Activated T-cell treated with anti-CD3 and anti-CD28 coated beads for 24 hours (primary cell): ENCODE measurements at regions not wholly inside any gene's neighbourhood (a gene's known extent, or its start where the extent isn't known, plus 50 kb on each side); places are given as distances from the start of the nearest gene placed in this dataset.

Experiments
- DNase-seq: peaks from one replicate; pipeline ENCODE4 v3.0.0-alpha.2; 2020; ENCODE audit warnings: low read depth

DNA sequence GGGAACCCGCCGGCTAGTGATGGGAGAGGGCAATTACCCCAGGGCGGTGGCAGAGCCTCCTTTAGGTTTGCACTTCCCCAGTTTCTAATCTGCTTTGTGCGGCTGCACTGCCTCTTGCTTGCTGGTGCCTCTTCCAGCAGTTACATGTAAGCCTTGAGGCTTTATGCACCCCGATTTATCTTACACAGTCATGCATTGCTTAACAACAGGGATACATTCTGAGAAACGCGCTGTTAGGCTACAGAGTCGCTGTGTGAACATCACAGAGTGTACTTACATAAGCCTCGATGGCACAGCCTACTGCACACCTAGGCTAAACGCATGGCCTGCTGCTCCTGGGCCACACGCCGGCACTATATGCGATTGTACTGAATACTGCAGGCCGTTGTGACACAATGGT lies 155.6 kb upstream of the MKI67 start:
- DNase-seq, result no peak

- DNase-seq, result no peak
Observed at GRCh38 chr10:128286141-128286761, 160.0 kb upstream of the MKI67 start.

- no peak for DNase-seq
Observed at GRCh38 chr10:128286762-128287500, 160.7 kb upstream of the MKI67 start.

DNA sequence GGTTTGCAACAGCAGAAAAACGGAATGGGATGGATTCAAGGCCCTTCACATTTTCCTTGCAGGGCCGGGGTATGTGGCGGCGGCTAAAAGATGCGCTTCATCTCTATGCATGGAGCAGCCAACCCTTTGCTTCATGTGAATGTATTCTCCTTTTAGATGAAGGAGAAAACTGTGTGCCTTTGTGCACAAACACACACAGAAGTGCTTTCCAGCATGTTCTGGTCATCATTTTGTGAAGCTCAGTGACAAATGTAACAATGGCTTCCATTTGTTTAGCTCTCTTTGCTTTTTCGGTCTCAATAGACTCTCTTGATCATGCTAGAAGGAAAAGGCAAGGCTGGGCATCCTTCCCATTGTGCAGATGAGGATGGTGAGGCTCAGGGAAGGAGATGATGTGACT lies 161.7 kb upstream of the MKI67 start:
- DNase-seq, result no peak

DNA sequence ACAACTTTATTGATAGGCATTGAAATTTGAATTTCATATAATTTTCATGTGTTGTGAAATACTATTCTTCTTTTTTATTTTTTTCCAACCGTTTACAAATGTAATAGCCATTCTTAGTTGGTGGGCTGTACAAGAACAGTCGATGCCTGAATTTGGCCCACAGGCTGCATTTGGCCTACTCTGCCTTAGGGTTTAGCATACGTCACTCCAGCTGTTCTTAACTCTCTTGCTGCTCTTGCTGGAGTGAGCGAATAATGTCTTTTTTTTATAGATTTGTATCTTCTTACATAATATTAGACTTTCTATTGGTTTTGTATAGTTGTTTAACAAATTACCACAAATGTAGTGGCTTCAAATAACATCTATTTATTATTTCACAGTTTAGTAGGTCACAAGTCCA lies 163.4 kb upstream of the MKI67 start:
- no peak for DNase-seq

GRCh38 chr10:128295003-128295402 lies 168.8 kb upstream of the MKI67 start:
- no peak for DNase-seq

- no peak for DNase-seq
Observed at GRCh38 chr10:128296253-128297007, 170.2 kb upstream of the MKI67 start.

- DNase-seq, result no peak
Observed at GRCh38 chr10:128297709-128298378, 171.6 kb upstream of the MKI67 start.

DNA sequence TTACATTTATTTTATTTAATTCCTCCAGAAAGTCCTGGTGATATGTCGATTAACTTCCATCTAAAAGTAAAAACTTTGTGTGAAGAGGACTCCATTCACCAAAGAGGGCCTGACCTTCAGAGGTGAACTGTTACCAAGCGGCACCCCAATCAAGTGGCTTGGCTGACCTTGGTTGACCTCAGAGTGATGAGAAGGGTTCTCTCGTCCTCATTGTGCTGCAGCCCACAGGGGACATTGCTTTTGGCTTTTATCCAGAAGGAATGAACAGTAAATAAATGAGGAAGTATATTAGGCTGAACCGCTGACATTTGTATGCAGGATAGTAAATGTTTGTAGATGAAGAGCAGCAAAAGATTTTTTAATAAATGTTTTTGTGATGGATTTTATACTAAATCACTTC lies 172.4 kb upstream of the MKI67 start:
- no peak for DNase-seq

GRCh38 chr10:128300290-128300824 lies 174.1 kb upstream of the MKI67 start:
- DNase-seq, result no peak

GRCh38 chr10:128301051-128301450 lies 174.8 kb upstream of the MKI67 start:
- no peak for DNase-seq

DNA sequence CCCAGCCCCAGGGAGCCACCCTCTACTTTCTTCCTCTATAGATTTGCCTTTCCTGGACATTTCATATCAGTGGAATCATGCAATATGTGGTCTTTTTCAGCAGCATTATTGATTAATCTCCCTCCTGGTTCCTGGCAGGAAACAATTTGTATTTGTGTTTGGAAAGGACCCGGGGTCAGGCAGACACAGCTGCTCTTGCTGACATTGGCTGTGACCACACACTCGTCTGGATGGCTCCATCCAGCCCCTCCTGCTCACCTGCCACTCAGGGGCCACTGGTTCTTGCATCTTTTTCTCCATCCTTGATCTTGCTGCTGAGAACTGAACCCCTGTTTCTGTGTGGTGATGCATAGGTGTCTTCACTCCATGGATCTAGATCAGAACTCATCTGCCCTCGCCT lies 176.6 kb upstream of the MKI67 start:
- DNase-seq, result no peak

DNA sequence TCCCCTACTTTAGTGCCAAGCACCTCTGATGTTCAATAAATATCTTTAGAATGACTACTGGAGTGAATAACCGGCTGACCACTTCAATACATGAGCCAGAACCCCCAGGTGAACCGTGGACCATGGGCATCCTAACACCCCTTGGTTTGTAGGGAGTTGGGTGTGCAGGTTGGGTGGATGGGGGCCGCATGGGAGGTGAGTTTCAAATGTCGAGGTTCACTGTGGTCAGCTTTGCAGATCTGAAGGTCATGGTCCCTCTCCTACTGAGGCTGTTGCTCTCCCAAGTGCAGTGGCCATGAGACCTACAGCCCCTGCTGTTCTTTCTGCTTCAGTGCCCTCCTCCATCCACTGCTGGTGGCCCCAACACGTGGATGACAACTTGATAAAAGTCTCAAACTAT lies 178.0 kb upstream of the MKI67 start:
- no peak for DNase-seq

- no peak for DNase-seq
Observed at GRCh38 chr10:128305601-128306345, 179.6 kb upstream of the MKI67 start.

DNA sequence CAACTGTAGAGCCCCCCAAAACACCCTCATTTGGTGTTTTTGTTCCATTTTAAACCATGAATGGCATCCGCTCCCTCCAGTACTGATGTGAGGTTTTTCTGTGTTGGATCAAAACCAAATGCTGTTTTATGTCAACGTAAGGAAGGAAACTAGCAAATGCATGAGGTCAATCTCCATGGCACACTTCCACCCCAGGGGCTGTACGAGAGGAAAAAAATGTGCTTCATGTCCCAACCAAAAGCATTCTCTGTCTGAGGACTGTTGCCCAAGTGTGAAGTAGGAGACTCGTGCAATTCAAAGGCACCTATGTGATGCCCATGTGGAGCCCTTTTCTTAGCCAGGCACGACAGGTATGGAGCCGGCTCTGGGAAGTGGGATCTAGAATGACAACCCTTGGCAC lies 180.3 kb upstream of the MKI67 start:
- no peak for DNase-seq

DNA sequence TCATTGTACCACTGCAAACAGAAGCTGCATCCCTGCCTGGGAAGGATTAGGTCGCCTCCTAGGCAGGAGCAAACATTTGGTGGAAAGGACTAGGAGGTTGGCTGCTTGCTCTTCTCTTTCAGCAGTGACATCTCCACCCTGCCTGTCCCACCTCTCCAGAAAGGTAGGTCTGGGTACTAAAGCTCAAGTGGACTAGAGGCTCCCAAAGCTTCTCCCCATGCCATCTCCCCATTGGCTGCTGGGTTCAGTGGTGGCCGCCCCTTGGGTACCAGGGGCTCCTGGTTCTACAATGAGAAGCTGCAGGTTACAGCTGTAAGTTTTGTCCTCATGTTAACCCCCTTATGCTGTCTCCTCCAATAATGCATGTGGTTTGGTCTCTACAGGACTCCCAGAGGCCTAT lies 180.7 kb upstream of the MKI67 start:
- DNase-seq, result no peak

DNA sequence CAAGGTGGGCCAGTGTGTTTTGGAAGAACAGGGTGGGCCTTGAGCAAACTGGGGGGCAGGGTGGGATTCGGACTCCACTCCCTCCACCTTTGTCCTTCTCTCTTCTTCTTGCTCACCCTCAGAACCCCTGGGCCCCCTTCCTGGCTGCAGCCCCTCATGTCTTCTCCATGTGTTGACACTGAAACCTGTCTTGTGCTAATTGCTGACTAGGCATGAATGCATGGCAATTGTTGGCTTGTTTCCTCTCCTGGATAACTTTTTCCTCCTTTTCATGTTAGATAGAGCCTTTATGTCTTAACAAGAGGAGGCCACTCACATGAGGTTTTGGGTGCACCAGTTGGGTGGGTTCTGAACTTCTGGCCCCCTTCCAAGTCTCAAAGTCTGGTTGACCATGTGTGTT lies 181.6 kb upstream of the MKI67 start:
- no peak for DNase-seq

- DNase-seq, result no peak
Observed at GRCh38 chr10:128310971-128311658, 184.9 kb upstream of the MKI67 start.

DNA sequence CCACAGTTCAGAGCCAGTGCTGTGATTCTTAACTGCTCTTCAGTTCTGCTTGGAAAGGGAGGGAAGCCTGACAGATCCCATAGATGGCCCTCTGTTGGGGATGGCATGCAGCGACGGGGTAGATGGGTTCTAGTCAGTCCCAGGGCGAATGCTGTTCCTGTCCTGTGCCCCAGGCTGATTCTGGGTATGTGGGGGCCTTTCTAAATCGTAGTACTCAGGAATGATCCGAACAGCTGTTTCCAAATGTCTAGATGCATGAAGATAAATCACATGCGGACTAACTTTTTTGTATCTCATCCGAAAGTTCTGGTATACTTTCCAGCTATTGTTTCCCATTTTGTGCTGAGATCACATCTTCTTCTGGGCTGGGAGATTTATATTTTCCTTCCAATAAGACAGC lies 186.0 kb upstream of the MKI67 start:
- DNase-seq, result no peak

DNA sequence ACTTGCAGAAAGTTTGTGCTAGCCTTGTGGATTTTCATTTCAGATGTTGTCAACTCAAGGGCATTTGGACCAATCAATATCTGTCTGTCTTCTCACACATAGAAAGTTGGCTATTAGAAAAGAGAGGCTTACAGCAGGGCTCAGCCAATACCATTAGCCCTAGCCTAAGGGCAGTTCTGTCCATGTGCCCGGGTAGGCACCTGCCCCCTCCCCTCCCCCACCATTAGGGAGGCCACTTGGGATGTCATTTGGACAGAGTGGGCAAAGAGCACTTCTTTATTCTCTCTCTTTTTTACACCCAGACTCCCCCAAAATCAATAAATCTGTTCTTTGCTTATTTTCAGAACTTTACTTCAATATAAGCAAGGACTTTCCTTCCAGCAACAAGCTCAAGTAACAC lies 188.5 kb upstream of the MKI67 start:
- DNase-seq, result no peak

DNA sequence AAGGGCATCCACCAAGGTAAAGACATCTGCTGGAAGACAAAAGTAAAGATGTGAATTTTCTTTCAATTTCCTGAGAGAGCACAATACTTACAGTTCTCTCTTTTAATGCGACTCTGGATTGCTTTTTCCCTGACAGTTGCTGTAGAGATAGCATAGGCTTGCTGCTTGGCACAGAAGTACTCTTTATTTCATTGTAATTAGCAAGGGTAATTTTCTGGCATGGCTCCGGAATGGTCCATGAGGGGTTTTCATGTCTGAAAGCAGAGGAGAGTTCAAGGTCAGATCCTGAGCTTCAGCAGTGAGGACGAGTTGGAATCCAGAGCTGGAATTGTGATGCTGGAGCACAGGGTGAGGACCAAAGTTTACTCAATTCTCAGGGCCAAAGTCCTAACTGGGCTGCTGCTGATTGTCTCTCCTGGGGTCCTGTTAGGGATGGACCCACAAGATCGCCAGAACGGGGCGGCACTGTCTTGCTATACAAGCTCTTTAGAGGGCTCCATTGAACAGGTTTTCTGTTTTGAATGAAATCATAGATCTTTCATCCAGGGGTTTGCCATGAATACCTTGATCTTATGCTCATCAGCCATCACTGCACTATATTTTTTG lies 190.0 kb upstream of the MKI67 start:
- DNase-seq, result no peak
